ENCODE measurements at regions not wholly inside any gene's neighbourhood (a gene's known extent, or its start where the extent isn't known, plus 50 kb on each side); places are given as distances from the start of the nearest gene placed in this dataset.

- TF ChIP-seq NFIC (IDR thresholded peaks at IDR 0.05) (no peak), TCF12 (IDR thresholded peaks at IDR 0.05; ENCODE audit: low read depth) (no peak), TAF1 (IDR thresholded peaks at IDR 0.05; ENCODE audit: low read depth) (no peak), CREB1 (IDR thresholded peaks at IDR 0.05; ENCODE audit: low read depth) (no peak), FOXM1 (IDR thresholded peaks at IDR 0.05; ENCODE audit: borderline replicate concordance, low read depth) (no peak), YY1 (IDR thresholded peaks at IDR 0.05; ENCODE audit: low read depth) (no peak), EP300 (IDR thresholded peaks at IDR 0.05; ENCODE audit: borderline replicate concordance) (no peak), EGR1 (IDR thresholded peaks at IDR 0.05) (no peak), ZBTB7A (IDR thresholded peaks at IDR 0.05; ENCODE audit: low read depth) (no peak), REST (IDR thresholded peaks at IDR 0.05; ENCODE audit: low read depth) (no peak), USF1 (IDR thresholded peaks at IDR 0.05) (no peak), CEBPB (IDR thresholded peaks at IDR 0.05) (no peak)
Measured at GRCh38 chr16:64880006-64880405, 241.9 kb downstream of the CDH11 start.
